ENCODE measurements at regions not wholly inside any gene's neighbourhood (a gene's known extent, or its start where the extent isn't known, plus 50 kb on each side); places are given as distances from the start of the nearest gene placed in this dataset.

GRCh38 chr6:6474170-6474920 is 114.2 kb upstream of the LY86 start:
- Histone ChIP-seq H3K9me3 (no peaks in the 10 kb centered on the region), H3K27me3 (ENCODE audit: insufficient read depth) (no peaks in the 10 kb centered on the region), H2AFZ (ENCODE audit: low read depth) (no peak overlapping the region), H3K79me2 (ENCODE audit: insufficient read depth) (no peaks in the 10 kb centered on the region), H3K36me3 (replicated peaks in 1 of 2; ENCODE audit: control insufficient read depth in 1 of 2, insufficient read depth in 2 of 2, low read length in 1 of 2) (no peaks in the 10 kb centered on the region), H3K4me3 (ENCODE audit: low read depth in 2 of 2, low read length in 1 of 2) (no peak overlapping the region), H3K4me1 (ENCODE audit: control insufficient read depth in 1 of 2, insufficient read depth in 2 of 2, low read depth in 1 of 2, low read length in 1 of 2) (no peaks in the 10 kb centered on the region), H3K9me2 (no peaks in the 10 kb centered on the region), H3K9ac (no peak overlapping the region), H3K27ac (ENCODE audit: low read depth in 2 of 2, low read length in 1 of 2) (no peak overlapping the region), H4K20me1 (ENCODE audit: insufficient read depth) (no peaks in the 10 kb centered on the region), H3K4me2 (no peak overlapping the region), H3F3A (replicated peaks; ENCODE audit: insufficient read depth) (no peaks in the 10 kb centered on the region)
- ChIA-PET POLR2A (no interaction called here), CTCF (no interaction called here)
- DNase-seq, result no peak
- 22% methylated on average over 11 of the region's 11 CpGs for WGBS (ENCODE audit: low lambda C conversion rate)
- TF ChIP-seq IRF3 (IDR thresholded peaks at IDR 0.05; ENCODE audit: low read depth, low read length), result no peak
- no peak for TF ChIP-seq FOXJ3 (CRISPR knock-in tag; IDR thresholded peaks at IDR 0.05)
- no peak for TF ChIP-seq TCF12 (IDR thresholded peaks at IDR 0.05)
- no peak for TF ChIP-seq EP300 (IDR thresholded peaks at IDR 0.05; ENCODE audit: borderline replicate concordance in 1 of 2, low read depth in 1 of 2, low read length in 1 of 2)
- TF ChIP-seq ELF1 (IDR thresholded peaks at IDR 0.05), result no peak

- Histone ChIP-seq H3K27me3 (ENCODE audit: insufficient read depth) (no peaks in the 10 kb centered on the region), H3K9me2 (no peaks in the 10 kb centered on the region), H3K36me3 (replicated peaks in 1 of 2; ENCODE audit: control insufficient read depth in 1 of 2, insufficient read depth in 2 of 2, low read length in 1 of 2) (no peaks in the 10 kb centered on the region), H3K9ac (no peak overlapping the region), H3K79me2 (ENCODE audit: insufficient read depth) (no peaks in the 10 kb centered on the region), H3K9me3 (no peaks in the 10 kb centered on the region), H3F3A (replicated peaks; ENCODE audit: insufficient read depth) (no peaks in the 10 kb centered on the region), H3K4me1 (ENCODE audit: control insufficient read depth in 1 of 2, insufficient read depth in 2 of 2, low read depth in 1 of 2, low read length in 1 of 2) (no peaks in the 10 kb centered on the region), H3K4me2 (no peak overlapping the region), H4K20me1 (ENCODE audit: insufficient read depth) (no peaks in the 10 kb centered on the region), H2AFZ (ENCODE audit: low read depth) (no peak overlapping the region), H3K4me3 (ENCODE audit: low read depth in 2 of 2, low read length in 1 of 2) (no peak overlapping the region), H3K27ac (ENCODE audit: low read depth in 2 of 2, low read length in 1 of 2) (no peak overlapping the region)
- POLR2A ChIA-PET, result no interaction called here
- no peak for TF ChIP-seq MXI1 (IDR thresholded peaks at IDR 0.05; ENCODE audit: low read depth, low read length)
- no peak for TF ChIP-seq NFIC (IDR thresholded peaks at IDR 0.05; ENCODE audit: borderline replicate concordance)
- no peak for TF ChIP-seq CHD2 (IDR thresholded peaks at IDR 0.05; ENCODE audit: low read length, partially characterized antibody)
- no peak for TF ChIP-seq EP300 (IDR thresholded peaks at IDR 0.05; ENCODE audit: borderline replicate concordance in 1 of 2, low read depth in 1 of 2, low read length in 1 of 2)
- no peak for TF ChIP-seq RFX5 (IDR thresholded peaks at IDR 0.05; ENCODE audit: low read length)
- no peak for TF ChIP-seq POLR2AphosphoS5 (IDR thresholded peaks at IDR 0.05; ENCODE audit: low read depth, low read length)
- TF ChIP-seq FOXJ3 (CRISPR knock-in tag; IDR thresholded peaks at IDR 0.05), result no peak
- no peak for TF ChIP-seq RAD21 (IDR thresholded peaks at IDR 0.05; ENCODE audit: low read length)
- TF ChIP-seq JUND (IDR thresholded peaks at IDR 0.05), result no peak
- TF ChIP-seq NRF1 (IDR thresholded peaks at IDR 0.05; ENCODE audit: low read depth, low read length), result no peak
- no peak for TF ChIP-seq GABPA (IDR thresholded peaks at IDR 0.05; ENCODE audit: low read depth)
- TF ChIP-seq ELF1 (IDR thresholded peaks at IDR 0.05), result no peak
- TF ChIP-seq PBX3 (IDR thresholded peaks at IDR 0.05), result no peak
- TF ChIP-seq MAX (IDR thresholded peaks at IDR 0.05; ENCODE audit: low read depth), result no peak
- TF ChIP-seq FOXM1 (IDR thresholded peaks at IDR 0.05; ENCODE audit: low read depth), result no peak
- no peak for TF ChIP-seq SIN3A (IDR thresholded peaks at IDR 0.05; ENCODE audit: borderline replicate concordance, low read depth, low read length)
- no peak for TF ChIP-seq REST (IDR thresholded peaks at IDR 0.05; ENCODE audit: low read depth, low read length)
- no peak for TF ChIP-seq RXRA (IDR thresholded peaks at IDR 0.05; ENCODE audit: borderline replicate concordance, low read depth)
- no peak for TF ChIP-seq CTCF (IDR thresholded peaks at IDR 0.05)
- no peak for DNase-seq
- 5% methylated on average over 6 of the region's 6 CpGs for WGBS (ENCODE audit: low lambda C conversion rate)
- CTCF ChIA-PET, result interaction anchor here (1.4 kb wide), 1 partner anchor 18 kb away, joined by 3 read pairs; no protein-coding TSS in a partner anchor
Measured at GRCh38 chr6:6479785-6480184, 108.7 kb upstream of the LY86 start.

Measured in SK-N-SH (cell line).